MM.1S (cell line): ENCODE measurements at regions not wholly inside any gene's neighbourhood (a gene's known extent, or its start where the extent isn't known, plus 50 kb on each side); places are given as distances from the start of the nearest gene placed in this dataset.

ENCODE experiments used
- DNase-seq: peaks from one replicate; pipeline ENCODE4 v3.0.0-alpha.2; 2015
- H2AFZ ChIP-seq: fragments of 300-600 bp; sonication (generic); 2 replicates; pipeline ENCODE4 v1.6.0; 2016; ENCODE audit warnings: antibody characterized with exemption, low read length
- H3F3A ChIP-seq: fragments of 300-600 bp; sonication (generic); 2 replicates; pipeline ENCODE4 v1.6.1; 2016; ENCODE audit warnings: mild to moderate bottlenecking, antibody characterized with exemption, low read length, moderate library complexity, mixed read lengths; ENCODE audit not compliant: insufficient read depth
- H3K27ac ChIP-seq: fragments of 300-600 bp; sonication (generic); 2 replicates; pipeline ENCODE4 v1.5.1; 2016; ENCODE audit warnings: mild to moderate bottlenecking, low read length
- H3K27me3 ChIP-seq: fragments of 300-600 bp; sonication (generic); replicated peaks from 2 replicates; pipeline ENCODE4 v1.6.0; 2016; ENCODE audit warnings: low read length; ENCODE audit not compliant: insufficient read depth
- H3K36me3 ChIP-seq: fragments of 300-600 bp; sonication (generic); replicated peaks from 2 replicates; pipeline ENCODE4 v1.6.1; 2016; ENCODE audit warnings: mild to moderate bottlenecking, low read length, mixed read lengths; ENCODE audit not compliant: insufficient read depth
- H3K4me1 ChIP-seq: fragments of 300-600 bp; sonication (generic); 2 replicates; pipeline ENCODE4 v1.6.1; 2016; ENCODE audit warnings: low read length, mixed read lengths
- H3K4me2 ChIP-seq: fragments of 300-600 bp; sonication (generic); 2 replicates; pipeline ENCODE4 v1.6.0; 2016; ENCODE audit warnings: low read depth, low read length
- H3K4me3 ChIP-seq: fragments of 300-600 bp; sonication (generic); 2 replicates; pipeline ENCODE4 v1.5.1; 2016; ENCODE audit warnings: low read length, mixed read lengths
- H3K79me2 ChIP-seq: fragments of 300-600 bp; sonication (generic); 2 replicates; pipeline ENCODE4 v1.6.1; 2016; ENCODE audit warnings: mixed run types, low read length, mixed read lengths
- H3K9ac ChIP-seq: fragments of 300-600 bp; sonication (generic); 2 replicates; pipeline ENCODE4 v1.6.1; 2016; ENCODE audit warnings: low read length, mixed read lengths
- H3K9me2 ChIP-seq: fragments of 300-600 bp; sonication (generic); replicated peaks from 2 replicates; pipeline ENCODE4 v1.6.1; 2016; ENCODE audit warnings: mild to moderate bottlenecking, low read length, mixed read lengths; ENCODE audit not compliant: insufficient read depth
- H3K9me3 ChIP-seq: fragments of 300-600 bp; sonication (generic); replicated peaks from 2 replicates; pipeline ENCODE4 v1.6.1; 2016; ENCODE audit warnings: mild to moderate bottlenecking, low read length, mixed read lengths; ENCODE audit not compliant: insufficient read depth
- H4K20me1 ChIP-seq: fragments of 300-600 bp; sonication (generic); 2 replicates; pipeline ENCODE4 v1.6.1; 2016; ENCODE audit warnings: mild to moderate bottlenecking, low read length, moderate library complexity, mixed read lengths; ENCODE audit not compliant: insufficient read depth
- CTCF ChIP-seq: fragments of 300-600 bp; sonication (generic); IDR thresholded peaks from 2 replicates; pipeline ENCODE4 v1.5.1; 2016; ENCODE audit warnings: antibody characterized with exemption, low read length, mixed read lengths
- EZH2 ChIP-seq: fragments of 300-600 bp; sonication (generic); optimal IDR thresholded peaks from 2 replicates; pipeline ENCODE3; 2017; ENCODE audit warnings: low read depth, mild to moderate bottlenecking, antibody characterized with exemption, low read length, mixed read lengths
- EZH2phosphoT487 ChIP-seq: fragments of 300-600 bp; sonication (generic); IDR thresholded peaks from 2 replicates; pipeline ENCODE4 v1.6.1; 2018; ENCODE audit warnings: antibody characterized with exemption, low read length

- DNase-seq = no peak
- H3K9me3 ChIP-seq = no peaks in the 10 kb centered on the region
- H3K4me3 ChIP-seq = no peak overlapping the region
- H3F3A ChIP-seq = no peaks in the 10 kb centered on the region
- H3K36me3 ChIP-seq = no peaks in the 10 kb centered on the region
- H3K27ac ChIP-seq = no peak overlapping the region
- no peak overlapping the region for H3K4me2 ChIP-seq
- TF ChIP-seq EZH2phosphoT487 (no peak), EZH2 (no peak), CTCF (no peak)
- H2AFZ ChIP-seq = no peak overlapping the region
- H4K20me1 ChIP-seq = no peaks in the 10 kb centered on the region
- no peaks in the 10 kb centered on the region for H3K27me3 ChIP-seq
- H3K9me2 ChIP-seq = no peaks in the 10 kb centered on the region
- no peaks in the 10 kb centered on the region for H3K4me1 ChIP-seq
- H3K79me2 ChIP-seq = no peaks in the 10 kb centered on the region
- no peak overlapping the region for H3K9ac ChIP-seq
These were observed 755.0 kb downstream of the KCNA4 start for GRCh38 chr11:29261831-29262230.

GRCh38 chr11:29260939-29261705 is 755.7 kb downstream of the KCNA4 start:
- Histone ChIP-seq H3K9ac (no peak overlapping the region), H3K4me2 (no peak overlapping the region), H4K20me1 (no peaks in the 10 kb centered on the region), H3K27ac (no peak overlapping the region), H3F3A (no peaks in the 10 kb centered on the region), H2AFZ (no peak overlapping the region), H3K4me1 (peaks cover 7% of the 10 kb centered on the region; the same call in 1 of the 2 replicates), H3K9me2 (no peaks in the 10 kb centered on the region), H3K79me2 (no peaks in the 10 kb centered on the region), H3K9me3 (no peaks in the 10 kb centered on the region), H3K4me3 (no peak overlapping the region), H3K27me3 (no peaks in the 10 kb centered on the region), H3K36me3 (no peaks in the 10 kb centered on the region)
- no peak for TF ChIP-seq CTCF
- no peak for TF ChIP-seq EZH2
- no peak for TF ChIP-seq EZH2phosphoT487
- DNase-seq = no peak

- Histone ChIP-seq H2AFZ (no peak overlapping the region), H3K27ac (no peak overlapping the region), H3K27me3 (no peaks in the 10 kb centered on the region), H3K4me2 (no peak overlapping the region), H3K9me2 (no peaks in the 10 kb centered on the region), H3F3A (no peaks in the 10 kb centered on the region), H3K9ac (no peak overlapping the region), H4K20me1 (no peaks in the 10 kb centered on the region), H3K9me3 (no peaks in the 10 kb centered on the region), H3K79me2 (no peaks in the 10 kb centered on the region), H3K36me3 (no peaks in the 10 kb centered on the region), H3K4me3 (no peak overlapping the region), H3K4me1 (peaks cover 9% of the 10 kb centered on the region; the same call in 1 of the 2 replicates)
- DNase-seq = no peak
- TF ChIP-seq EZH2 (no peak), EZH2phosphoT487 (no peak), CTCF (no peak)
These were observed 758.4 kb downstream of the KCNA4 start for GRCh38 chr11:29258411-29258810.
